ENCODE measurements at regions not wholly inside any gene's neighbourhood (a gene's known extent, or its start where the extent isn't known, plus 50 kb on each side); places are given as distances from the start of the nearest gene placed in this dataset.

GRCh38 chr3:148318240-148318639, 379.5 kb upstream of the AGTR1 start:
- TF ChIP-seq SIN3A (IDR thresholded peaks at IDR 0.05; ENCODE audit: borderline replicate concordance, insufficient read depth, low read depth, low read length) (no peak), REST (IDR thresholded peaks at IDR 0.05; ENCODE audit: insufficient read depth in 1 of 2, low read depth in 2 of 2, low read length in 1 of 2) (no peak), TCF7L2 (IDR thresholded peaks at IDR 0.05; ENCODE audit: low read depth, low read length) (no peak), POLR2AphosphoS5 (IDR thresholded peaks at IDR 0.05; ENCODE audit: low read depth, low read length) (no peak), CTCF (IDR thresholded peaks at IDR 0.05) (no peak)
- POLR2A ChIA-PET, result no interaction called here
- H3K27ac ChIP-seq (ENCODE audit: low read length), result no peak overlapping the region

GRCh38 chr3:148319161-148319915, 378.4 kb upstream of the AGTR1 start:
- intact Hi-C loops (cut with micrococcal nuclease; ENCODE audit: unreplicated experiment) (no loop called here), in situ Hi-C loops (cut with HindIII; ENCODE audit: low pct_unique_long_range_greater_than_20kb, low sequenced_read_pairs) (no loop called here)
- BruUV-seq (replicated peaks), result no TSS peak
- Histone ChIP-seq H3K27ac (ENCODE audit: low read length) (no peak overlapping the region), H3K4me3 (ENCODE audit: low read depth in 2 of 2, low read length in 2 of 2) (no peak overlapping the region), H3K4me1 (ENCODE audit: control insufficient read depth, insufficient read depth, low read length) (no peaks in the 10 kb centered on the region), H3K27me3 (ENCODE audit: control insufficient read depth, insufficient read depth, low read length) (no peaks in the 10 kb centered on the region), H3K36me3 (ENCODE audit: control insufficient read depth, insufficient read depth, low read length) (no peaks in the 10 kb centered on the region), H3K9me3 (ENCODE audit: control insufficient read depth, insufficient read depth, low read depth, low read length) (no peaks in the 10 kb centered on the region)
- TF ChIP-seq POLR2AphosphoS5 (IDR thresholded peaks at IDR 0.05; ENCODE audit: low read depth, low read length) (no peak), TCF7L2 (IDR thresholded peaks at IDR 0.05; ENCODE audit: low read depth, low read length) (no peak), CTCF (IDR thresholded peaks at IDR 0.05) (no peak), REST (IDR thresholded peaks at IDR 0.05; ENCODE audit: insufficient read depth in 1 of 2, low read depth in 2 of 2, low read length in 1 of 2) (no peak), SIN3A (IDR thresholded peaks at IDR 0.05; ENCODE audit: borderline replicate concordance, insufficient read depth, low read depth, low read length) (no peak)
- no peak for ATAC-seq
- POLR2A ChIA-PET, result no interaction called here
- CTCF ChIA-PET, result no interaction called here
- DNase-seq (ENCODE audit: low read depth, low spot score), result no peak

More at GRCh38 chr3:148318240-148318639, 379.5 kb upstream of the AGTR1 start:
- intact Hi-C loops (cut with micrococcal nuclease; ENCODE audit: unreplicated experiment) (no loop called here), in situ Hi-C loops (cut with HindIII; ENCODE audit: low pct_unique_long_range_greater_than_20kb, low sequenced_read_pairs) (no loop called here)
- Histone ChIP-seq H3K9me3 (ENCODE audit: control insufficient read depth, insufficient read depth, low read depth, low read length) (no peaks in the 10 kb centered on the region), H3K27me3 (ENCODE audit: control insufficient read depth, insufficient read depth, low read length) (no peaks in the 10 kb centered on the region), H3K4me3 (ENCODE audit: low read depth in 2 of 2, low read length in 2 of 2) (no peak overlapping the region), H3K4me1 (ENCODE audit: control insufficient read depth, insufficient read depth, low read length) (no peaks in the 10 kb centered on the region), H3K36me3 (ENCODE audit: control insufficient read depth, insufficient read depth, low read length) (no peaks in the 10 kb centered on the region)
- no peak for DNase-seq (ENCODE audit: low read depth, low spot score)
- BruUV-seq (replicated peaks), result no TSS peak
- CTCF ChIA-PET, result no interaction called here
- ATAC-seq, result no peak

Measured in Panc1 (cell line).